Vagina (tissue), 2 donors: ENCODE measurements at regions not wholly inside any gene's neighbourhood (a gene's known extent, or its start where the extent isn't known, plus 50 kb on each side); places are given as distances from the start of the nearest gene placed in this dataset.

Experiments
- DNase-seq, 2 donors: peaks; one replicate each; pipeline ENCODE4 v3.0.0-alpha.2; 2017; ENCODE audit errors: extremely low spot score in 2 of 2
- H3K27ac ChIP-seq: fragments of 200-600 bp; sonication (generic); one replicate; pipeline ENCODE4 v1.5.1; 2019
- H3K27me3 ChIP-seq: fragments of 200-600 bp; sonication (generic); one replicate; pipeline ENCODE4 v1.5.1; 2019
- H3K36me3 ChIP-seq, 2 donors: fragments of 200-600 bp; sonication (generic); one replicate each; pipeline ENCODE4 v1.5.1; 2017 to 2019
- H3K4me1 ChIP-seq: fragments of 200-600 bp; sonication (generic); one replicate; pipeline ENCODE4 v1.5.1; 2019
- H3K4me3 ChIP-seq, 2 donors: fragments of 200-600 bp; sonication (generic); 1 replicate in 1 of 2; 2 replicates in 1 of 2; pipeline ENCODE4 v1.5.1; 2016 to 2019
- H3K9me3 ChIP-seq: fragments of 200-600 bp; sonication (generic); one replicate; pipeline ENCODE4 v1.5.1; 2019
- CTCF ChIP-seq, 3 experiments: fragments of 450-650 bp in 2 of 3; fragments of 200-600 bp in 1 of 3; sonication (generic) in 1 of 3; IDR thresholded peaks; one replicate each; pipeline ENCODE4 v1.5.1; 2017 to 2019; ENCODE audit warnings: antibody characterized with exemption in 3 of 3, mild to moderate bottlenecking in 2 of 3, moderate library complexity in 2 of 3
- POLR2A ChIP-seq, 2 donors: fragments of 450-650 bp; IDR thresholded peaks; one replicate each; pipeline ENCODE4 v1.6.1; 2017; ENCODE audit warnings: antibody characterized with exemption in 2 of 2, mild to moderate bottlenecking in 2 of 2, moderate library complexity in 2 of 2
- POLR2AphosphoS5 ChIP-seq, 2 donors: sonication (generic); formaldehyde crosslinking; IDR thresholded peaks; one replicate each; pipeline ENCODE4 v1.9.0; 2017; ENCODE audit warnings: antibody characterized with exemption in 2 of 2, mild to moderate bottlenecking in 2 of 2, low read depth in 1 of 2; ENCODE audit not compliant: insufficient read depth in 1 of 2
- intact Hi-C: fragments of 100-400 bp; cut with DNase I; formaldehyde crosslinking; loops from one replicate; pipeline ENCODE4 v1.15.1; 2023

DNA sequence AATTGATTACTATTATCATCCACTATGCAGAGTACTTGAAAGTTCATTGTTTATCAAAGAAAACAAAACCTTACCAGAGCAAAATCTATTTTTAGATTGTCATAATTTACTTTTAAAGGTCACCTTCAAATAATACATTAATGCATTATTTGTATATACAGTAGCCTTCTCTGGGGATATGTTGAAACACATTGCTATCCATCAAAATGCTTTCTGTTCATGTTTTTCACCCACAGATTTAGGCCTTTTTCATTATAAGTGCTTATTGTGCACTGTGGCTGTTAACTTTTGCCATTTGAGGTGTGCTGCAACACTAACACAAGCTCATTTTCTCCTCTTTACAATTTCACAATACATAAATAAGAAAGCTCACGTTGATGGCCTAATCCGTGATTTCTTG lies 74.1 kb upstream of the ANKRD50 start:
- DNase-seq = no peak
- no peak overlapping the region for H3K27ac ChIP-seq
- no peaks in the 10 kb centered on the region for H3K27me3 ChIP-seq
- no peaks in the 10 kb centered on the region for H3K9me3 ChIP-seq
- no peak overlapping the region for H3K4me3 ChIP-seq
- intact Hi-C loops = no loop called here
- no peaks in the 10 kb centered on the region for H3K36me3 ChIP-seq
- no peaks in the 10 kb centered on the region for H3K4me1 ChIP-seq
- TF ChIP-seq POLR2AphosphoS5 (IDR thresholded peaks at IDR 0.05; ENCODE audit: insufficient read depth in 1 of 2, low read depth in 1 of 2) (no peak), CTCF (IDR thresholded peaks at IDR 0.05) (no peak), POLR2A (IDR thresholded peaks at IDR 0.05) (no peak)

DNA sequence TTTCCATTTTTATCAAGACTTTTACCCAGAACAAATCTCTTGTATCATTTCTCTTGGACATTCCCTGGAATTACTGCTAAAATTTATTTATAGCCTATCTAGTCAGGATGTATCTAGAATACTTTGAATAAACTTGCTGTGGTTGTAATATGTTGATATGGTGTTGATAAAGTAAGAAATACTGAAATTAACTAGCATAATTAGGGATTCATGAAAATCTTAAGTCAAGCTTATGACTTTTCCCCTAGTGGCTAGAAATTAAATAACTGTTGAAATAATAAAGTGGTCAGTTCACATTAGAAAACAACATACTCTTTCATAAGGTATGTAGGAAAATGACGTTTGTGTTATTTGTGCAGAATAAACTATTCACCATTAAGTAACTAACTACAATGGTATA lies 73.1 kb upstream of the ANKRD50 start:
- intact Hi-C loops = no loop called here
- H3K36me3 ChIP-seq = no peaks in the 10 kb centered on the region
- H3K27ac ChIP-seq = no peak overlapping the region

DNA sequence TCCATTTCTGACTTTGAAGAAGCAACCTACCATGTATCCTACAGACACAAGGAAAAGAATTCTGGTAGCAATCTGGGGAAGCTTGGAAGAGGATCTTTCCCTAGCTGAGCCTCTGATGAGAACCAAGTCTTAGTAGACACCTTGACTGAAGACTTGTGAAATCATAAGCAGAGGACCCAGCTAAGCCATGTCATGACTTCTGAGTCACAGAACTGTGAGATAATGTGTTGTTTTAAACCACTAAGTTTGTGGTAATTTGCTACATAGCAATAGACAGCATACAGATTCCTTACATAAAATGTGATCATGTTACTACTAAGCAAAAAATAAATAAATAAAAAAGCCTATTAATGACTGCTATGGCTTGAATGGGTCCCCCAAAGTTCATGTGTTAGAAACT lies 71.3 kb upstream of the ANKRD50 start:
- Histone ChIP-seq H3K27ac (no peak overlapping the region), H3K9me3 (no peaks in the 10 kb centered on the region), H3K4me3 (no peak overlapping the region), H3K27me3 (no peaks in the 10 kb centered on the region), H3K4me1 (no peaks in the 10 kb centered on the region), H3K36me3 (no peaks in the 10 kb centered on the region)
- no peak for TF ChIP-seq POLR2AphosphoS5 (IDR thresholded peaks at IDR 0.05; ENCODE audit: insufficient read depth in 1 of 2, low read depth in 1 of 2)
- no peak for TF ChIP-seq CTCF (IDR thresholded peaks at IDR 0.05)
- TF ChIP-seq POLR2A (IDR thresholded peaks at IDR 0.05) = no peak
- intact Hi-C loops = no loop called here
- DNase-seq = no peak

More for the DNA sequence above, 73.1 kb upstream of the ANKRD50 start:
- no peak for DNase-seq
- TF ChIP-seq POLR2A (IDR thresholded peaks at IDR 0.05) (no peak), CTCF (IDR thresholded peaks at IDR 0.05) (no peak), POLR2AphosphoS5 (IDR thresholded peaks at IDR 0.05; ENCODE audit: insufficient read depth in 1 of 2, low read depth in 1 of 2) (no peak)
- no peaks in the 10 kb centered on the region for H3K9me3 ChIP-seq
- no peaks in the 10 kb centered on the region for H3K27me3 ChIP-seq
- no peak overlapping the region for H3K4me3 ChIP-seq
- no peaks in the 10 kb centered on the region for H3K4me1 ChIP-seq

DNA sequence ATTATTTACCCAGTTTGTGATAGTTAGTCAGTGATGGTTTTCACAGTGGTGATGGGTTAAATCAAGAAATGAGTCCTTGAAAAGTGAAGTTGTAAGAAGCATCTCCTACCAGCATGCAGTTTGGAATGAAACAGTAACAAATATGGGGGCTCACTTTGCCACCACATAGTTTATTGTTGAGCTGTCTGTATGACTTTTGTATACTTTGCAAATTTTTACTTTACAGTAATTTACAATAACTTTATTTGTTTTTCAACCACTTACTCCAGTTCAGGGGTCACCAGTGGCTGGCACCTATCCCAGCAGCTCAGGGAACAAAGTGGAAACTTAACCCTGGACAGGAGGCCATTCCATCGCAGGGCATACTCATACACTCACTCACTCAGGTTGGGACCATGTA lies 64.5 kb upstream of the ANKRD50 start:
- Histone ChIP-seq H3K9me3 (no peaks in the 10 kb centered on the region), H3K27ac (no peak overlapping the region), H3K4me3 (no peak overlapping the region), H3K4me1 (no peaks in the 10 kb centered on the region), H3K36me3 (no peaks in the 10 kb centered on the region), H3K27me3 (no peaks in the 10 kb centered on the region)
- TF ChIP-seq CTCF (IDR thresholded peaks at IDR 0.05) = no peak
- no peak for TF ChIP-seq POLR2A (IDR thresholded peaks at IDR 0.05)
- intact Hi-C loops = no loop called here
- DNase-seq = no peak

GRCh38 chr4:124768596-124769365 lies 56.2 kb upstream of the ANKRD50 start:
- H3K36me3 ChIP-seq = no peaks in the 10 kb centered on the region
- intact Hi-C loops = no loop called here
- no peaks in the 10 kb centered on the region for H3K9me3 ChIP-seq
- TF ChIP-seq POLR2A (IDR thresholded peaks at IDR 0.05) (no peak), CTCF (IDR thresholded peaks at IDR 0.05) (no peak), POLR2AphosphoS5 (IDR thresholded peaks at IDR 0.05; ENCODE audit: insufficient read depth in 1 of 2, low read depth in 1 of 2) (no peak)
- no peaks in the 10 kb centered on the region for H3K4me1 ChIP-seq
- DNase-seq = no peak
- no peak overlapping the region for H3K27ac ChIP-seq
- H3K4me3 ChIP-seq = no peak overlapping the region
- H3K27me3 ChIP-seq = no peaks in the 10 kb centered on the region
